HCT116 (cell line): ENCODE measurements at regions not wholly inside any gene's neighbourhood (a gene's known extent, or its start where the extent isn't known, plus 50 kb on each side); places are given as distances from the start of the nearest gene placed in this dataset.

ENCODE experiments used
- ATAC-seq: fragments of 200-7000 bp; cut with Tn5 transposase; 2 replicates; pipeline ENCODE4 v1.9.1; 2020; ENCODE audit warnings: mild to moderate bottlenecking, moderate library complexity
- BruUV-seq: library from RNA; stranded (reverse); fragments of 400-500 nt; replicated peaks from 2 replicates; lab custom pipeline; 2021; lab: Mats Ljungman, UMichigan
- CTCF ChIA-PET: fragments of 300-600 bp; sonication (Branson Sonifier 250); formaldehyde crosslinking; loops from one replicate; lab custom pipeline; 2021; ENCODE audit warnings: antibody characterized with exemption; lab: Charles Lee
- POLR2A ChIA-PET: fragments of 300-600, 350-600 bp; sonication (Branson Sonifier 250); formaldehyde crosslinking; loops from one replicate; lab custom pipeline; 2021; ENCODE audit warnings: antibody characterized with exemption; lab: Charles Lee
- RAD21 ChIA-PET, 2 experiments: fragments of 300-600 bp; sonication (Branson Sonifier 250); formaldehyde crosslinking; loops; one replicate each; lab custom pipeline; 2023; ENCODE audit warnings: low total read pairs in 2 of 2; ENCODE audit not compliant: uncharacterized antibody in 2 of 2, unreplicated experiment in 2 of 2, low non-redundant PET in 1 of 2; lab: Charles Lee
- DNase-seq: peaks from one replicate; pipeline ENCODE4 v3.0.0-alpha.2; 2010; ENCODE audit warnings: low read depth, low spot score
- H2AFZ ChIP-seq: fragments of 200-600 bp; shearing (Covaris generic), sonication (generic); 2 replicates; pipeline ENCODE4 v1.6.1; 2017; ENCODE audit warnings: low read depth, mixed run types, mixed read lengths, antibody characterized with exemption, low read length; ENCODE audit not compliant: poor library complexity, severe bottlenecking
- H3K27ac ChIP-seq: 2 replicates; pipeline ENCODE4 v1.5.1; 2012; ENCODE audit warnings: low read depth, low read length
- H3K27me3 ChIP-seq: fragments of 200-600 bp; sonication (generic); 2 replicates; pipeline ENCODE4 v1.6.1; 2016; ENCODE audit warnings: mixed run types, low read length, mixed read lengths; ENCODE audit not compliant: insufficient read depth
- H3K36me3 ChIP-seq, 2 experiments: fragments of 200-500 bp in 1 of 2; fragments of 200-600 bp in 1 of 2; sonication (Bioruptor generic) in 1 of 2; sonication (generic) in 1 of 2; 2 replicates each; pipeline versions ENCODE4 v1.5.1 to v1.6.1; 2014 to 2016; ENCODE audit warnings: low read length in 2 of 2, inconsistent platforms in 1 of 2, mixed read lengths in 1 of 2, mixed run types in 1 of 2; ENCODE audit not compliant: insufficient read depth in 2 of 2, control insufficient read depth in 1 of 2
- H3K4me1 ChIP-seq, 2 experiments: fragments of 200-600 bp in 1 of 2; sonication (generic) in 1 of 2; 2 replicates each; pipeline versions ENCODE4 v1.5.1 to v1.6.1; 2012 to 2017; ENCODE audit warnings: low read length in 2 of 2, inconsistent platforms in 1 of 2, mild to moderate bottlenecking in 1 of 2, mixed read lengths in 1 of 2, mixed run types in 1 of 2, moderate library complexity in 1 of 2; ENCODE audit not compliant: insufficient read depth in 2 of 2, control insufficient read depth in 1 of 2
- H3K4me2 ChIP-seq: fragments of 200-600 bp; sonication (generic); 2 replicates; pipeline ENCODE4 v1.6.1; 2017; ENCODE audit warnings: mixed run types, low read length, mixed read lengths
- H3K4me3 ChIP-seq, 2 experiments: fragments of 200-600 bp in 1 of 2; sonication (generic) in 1 of 2; replicated peaks in 1 of 2; 2 replicates each; pipeline ENCODE4 v1.5.1; 2011 to 2016; ENCODE audit warnings: low read length in 2 of 2, control low read depth in 1 of 2, low read depth in 1 of 2, mild to moderate bottlenecking in 1 of 2, mixed read lengths in 1 of 2, mixed run types in 1 of 2
- H3K79me2 ChIP-seq: fragments of 200-600 bp; sonication (generic); 2 replicates; pipeline ENCODE4 v1.6.1; 2017; ENCODE audit warnings: mild to moderate bottlenecking, mixed run types, low read length, moderate library complexity, mixed read lengths; ENCODE audit not compliant: insufficient read depth
- H3K9ac ChIP-seq: fragments of 200-600 bp; sonication (generic); 2 replicates; pipeline ENCODE4 v1.6.1; 2016; ENCODE audit warnings: low read length, mixed read lengths
- H3K9me2 ChIP-seq: fragments of 200-600 bp; sonication (generic), shearing (Covaris generic); 2 replicates; pipeline ENCODE4 v1.6.1; 2017; ENCODE audit warnings: mixed run types, mild to moderate bottlenecking, moderate library complexity; ENCODE audit not compliant: insufficient read depth
- H3K9me3 ChIP-seq, 2 experiments: fragments of 200-500 bp in 1 of 2; fragments of 200-600 bp in 1 of 2; sonication (Bioruptor generic) in 1 of 2; sonication (generic) in 1 of 2; 2 replicates each; pipeline ENCODE4 v1.6.1; 2014 to 2017; ENCODE audit warnings: low read length in 2 of 2, mixed read lengths in 2 of 2, inconsistent platforms in 1 of 2, low read depth in 1 of 2, mild to moderate bottlenecking in 1 of 2, mixed run types in 1 of 2, moderate library complexity in 1 of 2; ENCODE audit not compliant: control insufficient read depth in 1 of 2, insufficient read depth in 1 of 2
- H4K20me1 ChIP-seq: fragments of 200-600 bp; sonication (generic), shearing (Covaris generic); 2 replicates; pipeline ENCODE4 v1.6.1; 2017; ENCODE audit warnings: mixed run types, mild to moderate bottlenecking, moderate library complexity; ENCODE audit not compliant: insufficient read depth
- CEBPB ChIP-seq: IDR thresholded peaks from 2 replicates; pipeline ENCODE4 v1.6.1; 2012; ENCODE audit warnings: low read depth
- CTCF ChIP-seq, 3 experiments: fragments of 200-600 bp in 1 of 3; sonication (generic) in 1 of 3; IDR thresholded peaks in 2 of 3; conservative IDR thresholded peaks in 1 of 3; 2 replicates each; pipeline ENCODE4 v1.5.1; 2012 to 2017; ENCODE audit warnings: low read depth in 2 of 3, low read length in 2 of 3, antibody characterized with exemption in 1 of 3, borderline replicate concordance in 1 of 3, control low read depth in 1 of 3, mild to moderate bottlenecking in 1 of 3, mixed read lengths in 1 of 3, mixed run types in 1 of 3, moderate library complexity in 1 of 3; ENCODE audit not compliant: insufficient read depth in 1 of 3
- EGR1 ChIP-seq: IDR thresholded peaks from 2 replicates; pipeline ENCODE4 v1.6.1; 2012; ENCODE audit warnings: low read depth
- ELF1 ChIP-seq: IDR thresholded peaks from 2 replicates; pipeline ENCODE4 v1.6.1; 2012; ENCODE audit warnings: low read depth, borderline replicate concordance
- EZH2phosphoT487 ChIP-seq: fragments of 200-600 bp; IDR thresholded peaks from 2 replicates; pipeline ENCODE4 v1.6.1; 2018; ENCODE audit warnings: antibody characterized with exemption, borderline replicate concordance
- POLR2A ChIP-seq: IDR thresholded peaks from 2 replicates; pipeline ENCODE4 v1.7.0; 2011; ENCODE audit warnings: borderline replicate concordance; ENCODE audit not compliant: insufficient read depth, insufficient read length; ENCODE audit errors: extremely low read depth
- RAD21 ChIP-seq: IDR thresholded peaks from 2 replicates; pipeline ENCODE4 v1.6.1; 2012; ENCODE audit warnings: low read depth, mild to moderate bottlenecking
- TCF7L2 ChIP-seq: IDR thresholded peaks from 2 replicates; pipeline ENCODE4 v1.7.0; 2011; ENCODE audit warnings: borderline replicate concordance, inconsistent platforms; ENCODE audit not compliant: insufficient read depth, insufficient read length; ENCODE audit errors: extremely low read depth
- YY1 ChIP-seq: IDR thresholded peaks from 2 replicates; pipeline ENCODE4 v1.6.1; 2011; ENCODE audit warnings: low read length, low read depth, moderate library complexity, mild to moderate bottlenecking; ENCODE audit not compliant: insufficient replicate concordance; ENCODE audit errors: extremely low read depth
- ZBTB33 ChIP-seq: IDR thresholded peaks from 2 replicates; pipeline ENCODE4 v1.6.1; 2011; ENCODE audit warnings: mild to moderate bottlenecking, low read length, moderate library complexity; ENCODE audit not compliant: insufficient replicate concordance; ENCODE audit errors: extremely low read depth
- ZFX ChIP-seq: fragments of 450-650 bp; IDR thresholded peaks from 2 replicates; pipeline ENCODE4 v1.6.1; 2017
- intact Hi-C: fragments of 100-400 bp; cut with micrococcal nuclease; formaldehyde crosslinking; loops from 2 replicates; pipeline ENCODE4 v1.10.0; 2022
- TF ChIP-seq, protein P1 (sequence below): IDR thresholded peaks from 2 replicates; pipeline ENCODE4 v1.6.1; 2012

- no peak overlapping the region for H3K9ac ChIP-seq
- POLR2A ChIA-PET, result no interaction called here
- peaks cover 0 to 22% of the 10 kb centered on the region in 2 experiments; a peak in 2 of 4 replicates for H3K9me3 ChIP-seq
- no peak for ATAC-seq
- no peak for TF ChIP-seq ZFX
- TF ChIP-seq, all 23 proteins: peak for 0
- no peaks in the 10 kb centered on the region for H3K27me3 ChIP-seq
- no peaks in the 10 kb centered on the region for H3K4me1 ChIP-seq
- no peak overlapping the region for H2AFZ ChIP-seq
- H3K9me2 ChIP-seq, result no peaks in the 10 kb centered on the region
- RAD21 ChIA-PET, result no interaction called here
- no peaks in the 10 kb centered on the region; the same call in 1 of the 2 replicates for H4K20me1 ChIP-seq
- H3K79me2 ChIP-seq, result no peaks in the 10 kb centered on the region
- DNase-seq, result no peak
- H3K4me3 ChIP-seq, result no peak overlapping the region
- no peak overlapping the region for H3K4me2 ChIP-seq
- intact Hi-C loops, result no loop called here
- no peak overlapping the region for H3K27ac ChIP-seq
- CTCF ChIA-PET, result no interaction called here
- H3K36me3 ChIP-seq, result no peaks in the 10 kb centered on the region
- no TSS peak for BruUV-seq
Observed at GRCh38 chr9:79912318-79913070, 340.7 kb downstream of the TLE4 start.

DNA sequence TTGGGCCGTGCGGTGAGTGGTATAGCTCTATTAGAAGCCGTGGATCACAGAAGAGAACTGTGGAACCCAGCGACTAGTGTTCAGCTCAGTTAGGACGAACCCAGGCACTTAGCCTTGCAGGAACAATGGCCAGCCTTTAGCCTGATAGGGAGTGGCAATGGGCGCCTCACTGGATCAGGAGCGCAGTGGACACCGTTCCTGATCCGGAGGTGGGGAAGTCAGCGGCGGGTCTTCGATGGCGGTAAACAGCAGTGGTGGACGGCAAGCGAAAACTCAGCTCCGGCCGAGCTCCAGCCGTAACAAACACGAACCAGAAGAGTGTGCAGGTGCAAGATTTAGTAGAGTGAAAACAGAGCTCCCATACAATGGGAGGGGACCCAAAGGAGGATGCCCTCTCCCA is 340.0 kb downstream of the TLE4 start:
- Histone ChIP-seq H3K9ac (no peak overlapping the region), H4K20me1 (no peaks in the 10 kb centered on the region; the same call in 1 of the 2 replicates), H2AFZ (no peak overlapping the region), H3K4me1 (no peaks in the 10 kb centered on the region), H3K9me3 (peaks cover 0 to 22% of the 10 kb centered on the region in 2 experiments; a peak in 2 of 4 replicates), H3K27me3 (no peaks in the 10 kb centered on the region), H3K27ac (no peak overlapping the region), H3K79me2 (no peaks in the 10 kb centered on the region), H3K4me3 (no peak overlapping the region), H3K36me3 (no peaks in the 10 kb centered on the region), H3K4me2 (no peak overlapping the region), H3K9me2 (no peaks in the 10 kb centered on the region)
- ChIA-PET RAD21 (no interaction called here), POLR2A (no interaction called here), CTCF (no interaction called here)
- BruUV-seq, result no TSS peak
- intact Hi-C loops, result no loop called here
- DNase-seq (no peak), ATAC-seq (no peak)
- TF ChIP-seq ZBTB33 (no peak), EGR1 (no peak), POLR2A (no peak), YY1 (no peak), CTCF (IDR thresholded peaks at IDR 0.05 in 2 of 3, conservative IDR thresholded peaks at IDR 0.05 in 1 of 3; ENCODE audit: borderline replicate concordance in 1 of 3, insufficient read depth in 1 of 3, low read depth in 2 of 3, low read length in 2 of 3) (no peak), TCF7L2 (no peak), ZFX (no peak), ELF1 (no peak), RAD21 (no peak), CEBPB (no peak), EZH2phosphoT487 (no peak)
- TF ChIP-seq, protein P1, sequence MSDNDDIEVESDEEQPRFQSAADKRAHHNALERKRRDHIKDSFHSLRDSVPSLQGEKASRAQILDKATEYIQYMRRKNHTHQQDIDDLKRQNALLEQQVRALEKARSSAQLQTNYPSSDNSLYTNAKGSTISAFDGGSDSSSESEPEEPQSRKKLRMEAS, result no peak
